Activated CD4-positive, alpha-beta T cell treated with anti-CD3 and anti-CD28 coated beads, Interleukin-2, amount 50 U/mL, for 24 hours (primary cell): ENCODE measurements at regions not wholly inside any gene's neighbourhood (a gene's known extent, or its start where the extent isn't known, plus 50 kb on each side); places are given as distances from the start of the nearest gene placed in this dataset.
"Not testable (repeated sequence)": the region's sequence is repeated elsewhere in the genome, so short reads cannot be mapped to it uniquely, and the experiment has no call there.

Source experiments
- DNase-seq, 2 donors: peaks; one replicate each; pipeline ENCODE4 v3.0.0-alpha.2; 2020; ENCODE audit warnings: low read depth in 1 of 2, low spot score in 1 of 2

DNA sequence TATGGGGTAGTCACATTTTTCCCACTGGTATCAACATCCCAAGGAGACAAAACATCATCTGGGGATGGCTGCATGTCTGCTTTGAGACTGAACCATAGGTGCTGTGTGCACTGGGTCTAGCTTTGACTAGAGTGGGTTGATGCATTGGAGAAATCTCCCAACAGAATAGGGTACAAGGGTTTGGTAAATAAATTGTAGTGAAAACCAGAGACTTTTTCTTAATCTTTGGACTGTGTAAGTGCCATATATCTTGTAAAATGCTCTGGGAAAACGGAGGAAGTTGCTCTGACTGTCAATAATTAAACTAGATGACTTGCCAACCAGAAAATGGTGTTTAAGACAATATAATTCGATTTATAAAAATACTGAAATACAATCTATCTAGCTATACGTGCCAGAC, 1064.0 kb upstream of the SLIT2 start:
- DNase-seq = no peak

DNA sequence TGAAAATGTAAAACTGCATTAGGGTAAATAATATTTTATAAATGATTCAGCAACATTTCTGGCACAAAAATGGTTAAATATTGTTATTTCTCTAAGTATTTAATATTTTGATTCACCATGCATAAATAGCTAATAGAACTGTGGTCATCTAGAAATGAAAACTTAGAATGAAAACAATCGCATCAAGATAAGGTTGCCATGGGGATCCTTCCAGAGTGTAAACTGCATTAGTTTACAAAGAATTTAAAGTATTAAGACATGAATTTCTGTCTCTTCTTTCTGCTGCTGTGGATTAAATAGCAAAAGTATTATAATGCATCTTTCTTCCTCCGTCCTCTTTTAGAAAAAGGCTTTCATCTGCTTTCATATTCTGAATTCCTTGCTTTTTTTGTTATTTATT, 1064.6 kb upstream of the SLIT2 start:
- no peak for DNase-seq

DNA sequence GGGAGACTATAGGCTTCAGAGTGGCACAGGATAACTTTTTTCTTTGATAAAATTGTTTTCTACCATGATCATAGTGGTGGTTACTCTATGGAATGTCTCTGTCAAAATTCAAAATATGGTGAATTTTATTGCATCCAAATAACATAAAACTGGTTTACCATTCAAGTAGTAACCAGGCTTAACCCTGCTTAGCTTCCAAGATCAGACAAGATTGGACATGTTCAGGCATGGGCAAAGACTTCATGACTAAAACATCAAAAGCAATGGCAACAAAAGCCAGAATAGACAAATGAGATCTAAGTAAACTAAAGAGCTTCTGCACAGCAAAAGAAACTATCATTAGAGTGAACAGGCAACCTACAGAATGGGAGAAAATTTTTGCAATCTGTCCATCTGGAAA, 1070.1 kb upstream of the SLIT2 start:
- DNase-seq = not testable (repeated sequence)

DNA sequence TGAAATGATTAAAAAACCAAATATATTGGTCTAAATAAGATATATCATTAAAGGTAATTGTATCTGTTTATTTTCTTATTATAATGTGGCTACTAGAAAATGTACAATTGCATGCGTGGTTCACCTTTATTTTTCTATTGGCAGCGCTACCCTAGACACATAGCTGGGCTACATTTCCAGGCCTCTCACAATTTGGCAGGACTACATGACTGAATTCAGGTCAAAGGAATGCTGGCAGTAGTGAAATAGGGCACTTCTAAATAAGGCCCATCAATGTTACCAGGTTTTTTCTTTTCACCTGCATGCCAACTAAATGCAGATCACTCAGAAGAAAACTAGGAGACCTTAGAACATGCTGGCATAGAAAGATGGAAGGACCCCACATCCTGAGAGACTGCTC, 1072.9 kb upstream of the SLIT2 start:
- DNase-seq = no peak

DNA sequence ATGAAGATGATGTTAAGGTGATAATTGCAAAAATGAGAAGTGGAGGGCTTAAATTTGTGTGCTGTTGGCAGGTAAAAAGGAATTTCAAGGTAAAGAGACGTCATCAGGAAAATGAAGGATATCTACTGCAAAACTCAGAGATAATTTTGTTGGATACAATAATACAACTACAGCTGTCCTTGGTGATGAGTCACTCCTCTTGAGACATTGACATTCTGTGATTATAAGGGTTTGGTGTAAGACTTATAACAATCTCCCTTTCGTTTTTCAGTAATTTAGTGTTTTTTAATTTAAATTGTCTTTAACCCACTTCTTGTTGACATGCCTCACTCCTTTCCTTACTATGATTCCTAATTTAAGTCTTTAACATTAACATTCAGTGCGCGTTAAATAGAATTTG, 1074.1 kb upstream of the SLIT2 start:
- no peak for DNase-seq

DNA sequence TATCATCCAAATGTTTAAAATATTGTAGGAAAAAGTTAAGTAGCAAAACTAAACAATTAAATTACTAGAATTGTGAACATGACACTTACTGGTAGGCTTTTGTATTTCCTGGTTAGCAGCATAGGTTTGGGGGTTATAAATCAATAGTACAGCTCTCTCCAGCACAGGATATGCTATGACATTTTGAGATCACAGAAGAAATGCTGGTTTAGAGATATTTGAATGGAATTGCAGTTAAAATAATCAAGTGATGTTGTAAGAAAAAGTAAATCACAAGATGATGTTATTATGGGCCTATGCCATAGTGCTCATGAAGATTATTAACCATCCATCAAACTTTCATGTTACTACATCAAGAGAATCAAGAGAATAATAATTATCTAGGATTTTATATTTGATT, 1079.9 kb upstream of the SLIT2 start:
- no peak for DNase-seq

DNA sequence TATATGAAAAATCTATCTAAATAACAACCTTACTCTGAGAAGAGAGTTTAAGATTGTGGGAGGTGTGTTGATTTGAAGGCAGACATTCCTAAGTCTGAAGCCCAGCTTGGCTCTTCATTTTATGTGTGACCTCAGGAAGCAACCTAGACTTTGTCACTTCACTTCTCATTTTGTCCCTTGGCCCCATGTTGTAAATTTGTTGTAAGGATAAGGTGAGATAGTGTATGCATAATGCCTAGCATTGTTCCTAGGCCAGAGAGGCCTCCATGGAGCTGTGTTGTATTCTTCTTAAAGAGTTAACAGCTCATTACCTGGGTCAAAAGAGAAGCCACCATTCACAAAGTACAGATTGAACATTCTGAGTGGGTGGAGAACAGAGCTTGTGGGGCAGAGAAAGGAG, 1084.4 kb upstream of the SLIT2 start:
- no peak for DNase-seq

DNA sequence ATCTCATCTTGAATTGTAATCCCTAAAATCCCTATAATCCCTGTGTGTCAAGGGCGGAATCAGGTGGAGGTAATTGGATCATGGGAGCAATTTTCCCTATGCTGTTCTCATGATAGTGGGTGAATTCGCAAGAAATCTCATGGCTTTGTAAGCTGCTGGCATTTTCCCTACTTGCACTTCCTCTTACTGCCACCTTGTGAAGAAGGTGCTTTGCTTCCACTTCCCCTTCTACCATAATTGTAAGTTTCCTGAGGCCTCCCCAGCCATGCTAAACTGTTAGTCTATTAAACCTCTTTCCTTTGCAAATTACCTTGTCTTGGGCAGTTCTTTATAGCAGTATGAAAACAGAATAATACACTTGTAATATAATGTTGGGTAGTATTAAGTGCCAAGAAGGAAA, 1087.4 kb upstream of the SLIT2 start:
- no peak for DNase-seq

DNA sequence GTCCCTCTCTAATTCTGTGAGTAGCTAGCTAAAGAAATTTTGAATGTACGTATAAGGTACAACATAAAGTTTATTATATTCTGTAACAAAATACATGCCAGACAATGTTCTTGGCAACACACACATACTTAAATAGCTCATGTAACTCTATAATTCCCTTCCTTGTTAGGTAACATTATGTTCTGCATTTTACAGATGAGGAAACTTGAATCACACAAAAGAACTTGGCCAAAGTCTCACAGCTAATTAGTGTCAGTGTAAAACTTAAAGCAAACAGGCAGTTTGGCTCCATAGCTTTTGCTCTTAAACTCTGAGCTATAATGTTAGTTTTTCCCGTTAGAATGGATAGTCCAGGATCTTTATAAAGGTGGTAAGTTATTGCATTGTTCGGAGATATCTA, 1091.8 kb upstream of the SLIT2 start:
- DNase-seq = no peak

DNA sequence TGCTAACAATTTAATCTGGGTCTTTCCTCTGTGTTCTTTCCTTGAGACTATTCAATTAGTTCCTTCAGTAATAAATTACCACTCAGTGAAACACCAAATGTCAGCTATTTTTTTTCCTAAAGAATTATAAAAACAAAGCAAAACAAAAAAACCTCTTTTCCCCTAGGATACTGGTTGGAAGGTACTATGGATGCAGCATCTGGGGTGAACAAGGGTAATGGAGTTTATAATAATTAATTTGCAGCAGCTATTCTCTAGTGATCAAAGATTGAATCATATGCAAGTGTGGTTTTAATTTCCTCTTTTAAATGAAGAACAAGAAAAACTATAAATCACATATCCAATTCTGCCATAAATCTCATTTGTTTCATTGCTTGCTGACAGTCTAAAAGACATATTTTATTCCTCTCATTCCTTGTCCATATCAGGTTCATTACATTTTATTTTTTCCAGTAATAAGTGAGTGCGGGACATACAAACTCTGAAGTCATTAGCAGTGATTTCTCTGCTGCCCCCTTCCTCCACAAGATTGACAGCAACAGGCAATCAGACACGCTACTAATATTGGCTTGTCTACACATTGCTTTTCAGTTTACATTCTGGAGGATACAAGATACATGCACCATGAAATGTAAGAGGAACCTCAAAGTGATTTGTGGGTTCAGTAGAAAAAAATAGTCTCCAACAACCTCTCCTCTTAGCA, 1093.4 kb upstream of the SLIT2 start:
- DNase-seq = no peak

DNA sequence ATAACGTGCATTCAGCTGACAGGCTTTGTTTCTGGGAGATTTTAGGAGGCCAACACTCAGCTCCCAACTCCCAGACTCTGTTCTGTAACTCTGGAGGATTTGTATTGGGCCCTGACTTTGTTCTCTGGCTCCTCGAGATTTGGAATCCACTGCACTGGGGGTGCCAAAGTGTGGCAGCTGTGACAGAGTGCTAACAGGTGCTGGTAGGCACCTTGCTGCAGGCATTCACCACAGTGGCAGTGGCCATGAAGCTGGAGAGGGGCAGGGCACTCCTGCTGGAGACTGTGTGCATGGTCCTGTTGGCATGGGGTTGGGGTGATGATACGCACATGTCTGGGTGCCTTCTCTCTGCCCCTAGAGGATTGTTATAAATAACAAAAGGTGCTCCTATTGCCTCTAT, 1094.9 kb upstream of the SLIT2 start:
- DNase-seq = no peak

DNA sequence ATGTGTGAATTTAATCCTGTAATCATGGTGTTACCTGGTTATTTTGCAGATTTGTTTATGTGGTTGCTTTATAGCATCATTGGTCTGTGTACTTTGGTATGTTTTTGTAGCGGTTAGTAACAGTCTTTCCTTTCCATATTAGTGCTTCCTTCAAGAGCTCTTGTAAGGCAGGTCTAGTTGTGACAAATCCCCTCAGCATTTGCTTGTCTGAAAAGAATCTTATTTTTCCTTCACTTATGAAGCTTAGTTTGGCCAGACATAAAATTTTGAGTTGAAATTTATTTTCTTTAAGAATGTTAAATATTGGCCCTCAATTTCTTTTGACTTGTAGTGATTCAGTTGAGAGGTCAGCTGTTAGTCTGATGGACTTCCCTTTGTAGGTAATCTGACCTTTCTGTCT, 1096.1 kb upstream of the SLIT2 start:
- DNase-seq = no peak

DNA sequence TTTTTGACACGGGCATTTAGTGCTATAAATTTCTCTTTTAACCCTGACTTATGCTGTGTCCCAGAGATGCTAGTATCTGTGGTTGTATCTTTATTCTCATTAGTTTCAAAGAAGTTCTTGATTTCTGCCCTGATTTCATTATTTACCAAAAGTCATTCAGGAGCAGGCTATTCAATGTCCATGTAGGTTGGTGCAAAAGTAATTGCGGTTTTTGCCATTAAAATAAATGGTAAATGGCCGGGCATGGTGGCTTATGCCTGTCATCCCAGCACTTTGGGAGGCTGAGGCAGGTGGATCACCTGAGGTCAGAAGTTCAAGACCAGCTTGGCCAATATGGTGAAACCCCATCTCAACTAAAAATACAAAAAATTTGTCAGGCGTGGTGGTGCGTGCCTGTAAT, 1097.4 kb upstream of the SLIT2 start:
- DNase-seq = not testable (repeated sequence)

DNA sequence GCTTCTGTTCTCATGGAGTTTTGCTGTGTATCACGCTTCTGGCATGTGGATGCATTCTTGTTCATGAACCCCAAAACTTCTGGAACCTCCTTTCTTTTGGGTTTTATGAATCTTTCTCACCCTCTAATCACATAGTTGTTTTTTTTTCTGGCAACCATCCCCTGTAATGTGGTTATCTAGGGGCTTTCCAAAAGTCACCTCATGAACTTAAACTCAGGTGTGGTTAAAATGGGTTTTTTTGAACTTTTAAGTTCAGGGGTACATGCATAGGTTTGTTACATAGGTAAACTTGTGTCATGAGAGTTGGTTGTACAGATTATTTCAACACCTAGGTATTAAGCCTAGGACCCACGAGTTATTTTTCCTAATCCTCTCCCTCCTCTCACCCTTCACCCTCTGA, 1099.4 kb upstream of the SLIT2 start:
- no peak for DNase-seq

DNA sequence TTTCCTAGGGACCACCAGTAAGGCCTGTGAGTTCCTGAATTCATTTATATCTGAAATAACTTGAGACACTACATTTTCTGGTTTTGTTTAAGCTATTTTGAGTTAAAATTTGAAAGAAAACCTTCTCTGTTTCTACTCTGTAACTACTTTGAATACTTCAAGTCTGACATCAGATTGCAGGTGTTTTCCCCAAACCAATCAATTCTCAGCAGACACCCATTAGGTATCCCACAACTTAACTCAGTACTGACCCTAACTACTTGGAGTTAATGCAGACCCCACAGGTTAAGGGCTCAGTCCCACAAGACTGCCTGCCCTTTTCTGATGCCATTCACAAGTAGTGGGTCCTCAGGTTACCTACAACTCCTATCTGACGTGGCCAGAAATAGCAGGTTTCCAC, 1100.0 kb upstream of the SLIT2 start:
- no peak for DNase-seq

DNA sequence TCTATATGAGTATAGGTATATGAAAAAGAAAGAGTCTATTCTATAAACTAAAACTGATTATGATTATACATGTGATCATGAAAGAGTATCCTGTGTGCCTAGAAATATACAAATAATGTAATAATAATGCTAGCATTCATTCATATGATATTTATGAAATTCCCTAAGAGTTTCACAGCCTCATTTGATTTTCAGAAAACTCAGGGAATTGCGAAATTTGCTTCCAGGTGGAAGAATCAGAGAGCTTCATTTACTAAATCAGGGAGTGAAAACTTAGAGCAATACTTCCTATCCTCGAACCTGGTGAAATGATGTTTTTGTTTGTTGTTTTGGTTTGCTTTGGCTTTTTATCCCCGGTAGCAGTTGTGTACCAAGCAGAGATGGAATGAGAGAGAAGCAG, 1105.7 kb upstream of the SLIT2 start:
- DNase-seq = no peak

DNA sequence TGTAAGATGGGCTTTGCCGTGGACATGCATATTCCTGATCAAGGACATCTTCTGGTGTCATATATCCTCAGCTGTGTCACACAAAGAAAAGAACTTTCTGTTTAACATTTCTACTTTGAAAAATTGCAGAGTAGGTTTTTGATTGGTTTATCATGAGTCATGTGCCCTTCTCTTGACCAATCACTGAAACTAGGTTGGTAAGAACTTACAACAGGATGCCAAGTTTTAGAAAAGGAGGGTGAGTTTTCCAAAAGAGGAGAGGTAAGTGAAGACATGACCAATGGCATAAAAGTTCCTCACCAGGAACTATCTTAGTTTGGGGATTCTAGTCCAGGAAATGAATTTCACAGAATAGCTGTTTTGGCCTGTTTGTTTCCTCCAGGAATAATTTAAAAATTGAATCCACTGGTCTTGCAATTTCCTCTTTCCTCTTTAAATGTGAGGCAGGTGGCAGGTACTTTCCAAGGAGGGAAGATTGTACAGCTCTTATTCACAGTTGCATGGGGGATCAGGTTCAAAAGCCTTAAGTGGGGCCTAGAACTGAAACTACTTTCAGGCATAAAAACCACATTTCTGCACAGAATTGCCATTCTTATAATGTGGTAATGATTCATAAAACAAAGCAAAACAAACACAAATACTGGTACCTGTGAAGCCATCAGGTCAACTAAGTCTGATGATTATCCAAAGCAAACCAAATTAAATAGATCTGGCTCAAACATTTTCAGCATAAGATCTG, 1114.5 kb upstream of the LCORL start:
- no peak for DNase-seq

DNA sequence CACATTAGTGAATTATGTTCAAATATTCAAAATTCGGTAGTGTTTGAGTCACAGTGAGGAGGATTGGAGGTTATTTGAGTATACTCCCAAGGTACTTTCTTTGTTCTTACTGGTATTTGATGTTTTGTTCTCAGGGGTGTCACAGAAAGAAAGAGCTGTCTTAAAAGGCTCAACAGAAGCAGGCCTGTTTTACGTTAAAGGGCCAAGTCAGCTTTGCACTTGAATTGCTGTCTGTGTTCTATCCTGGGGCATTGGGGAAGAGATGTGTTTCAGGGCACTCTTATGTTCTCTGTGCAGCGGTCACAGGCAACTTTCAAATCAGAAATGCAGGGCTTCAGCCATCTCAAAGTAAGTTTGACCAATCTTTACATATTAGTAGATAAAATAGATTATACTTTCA, 1113.1 kb upstream of the LCORL start:
- no peak for DNase-seq

DNA sequence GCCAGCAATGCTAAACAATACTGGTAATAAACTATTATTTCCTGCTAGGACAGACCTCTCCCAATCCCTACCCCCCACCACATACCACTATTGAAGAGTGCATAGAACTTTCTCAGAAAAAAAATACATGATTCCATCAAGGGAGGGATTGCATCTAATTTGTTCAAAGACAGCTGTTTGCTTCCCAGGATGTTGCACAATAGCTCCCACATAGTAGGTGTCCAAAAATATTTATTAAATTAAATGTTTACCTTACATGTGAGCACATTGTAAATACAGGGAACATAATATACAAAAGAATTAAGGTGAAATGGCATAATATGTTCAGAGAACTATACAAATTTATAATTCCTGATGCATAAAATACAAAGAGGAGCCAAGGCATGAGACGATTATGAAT, 1111.8 kb upstream of the LCORL start:
- DNase-seq = no peak

DNA sequence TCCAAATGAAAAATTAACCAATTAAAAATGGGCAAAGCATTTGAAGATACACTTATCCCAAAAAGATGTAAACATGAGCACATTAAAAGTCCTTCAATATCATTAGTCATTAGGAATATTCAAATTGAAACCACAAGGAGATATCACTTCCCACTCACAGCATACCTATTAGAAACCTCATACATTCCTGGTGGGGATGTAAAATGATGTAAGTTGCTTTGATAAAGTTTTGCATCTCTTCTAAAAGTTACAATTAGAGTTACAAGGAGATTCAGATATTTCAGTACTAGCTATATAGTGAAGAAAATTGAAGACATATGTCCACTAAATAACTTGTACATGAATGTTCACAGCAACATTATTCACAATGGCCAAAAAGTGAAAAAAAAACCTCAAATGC, 1109.3 kb upstream of the LCORL start:
- DNase-seq = no peak

DNA sequence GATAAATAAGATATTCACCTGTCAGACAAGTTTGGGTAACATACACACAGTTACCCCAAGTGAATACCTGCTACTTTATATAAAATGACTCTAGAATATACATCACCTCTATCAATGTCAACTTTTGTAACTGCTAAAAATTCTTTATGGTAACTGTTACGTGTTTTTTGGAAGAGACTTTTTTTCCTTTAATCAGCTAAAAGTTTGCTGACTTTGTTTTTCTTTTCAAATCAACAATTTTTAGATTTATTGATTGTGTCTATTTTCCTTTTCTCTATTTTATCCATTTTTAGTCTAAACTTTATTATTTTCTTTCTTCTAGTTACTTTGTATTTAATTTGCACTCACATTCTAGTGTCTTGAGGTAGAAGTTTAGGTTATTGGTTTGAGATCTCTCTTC, 1106.6 kb upstream of the LCORL start:
- DNase-seq = no peak

DNA sequence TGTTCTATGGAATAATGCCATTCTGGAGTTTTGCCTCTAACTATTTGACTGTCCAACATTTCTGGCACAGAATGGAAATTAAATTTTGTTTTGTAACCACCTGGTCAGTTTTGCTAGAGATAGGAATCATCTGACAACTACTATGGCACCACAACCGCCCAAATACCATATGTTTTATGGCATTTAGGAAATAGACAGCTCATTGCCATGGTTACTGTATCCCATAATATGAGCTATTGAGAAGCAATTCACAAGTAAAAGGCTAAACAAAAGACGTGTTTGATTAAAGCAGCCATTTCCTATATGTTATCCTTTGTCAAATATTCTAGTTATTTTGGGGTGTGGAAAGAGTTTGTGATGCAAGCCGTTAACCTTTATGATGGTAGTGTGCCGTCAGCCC, 1105.3 kb upstream of the LCORL start:
- no peak for DNase-seq

DNA sequence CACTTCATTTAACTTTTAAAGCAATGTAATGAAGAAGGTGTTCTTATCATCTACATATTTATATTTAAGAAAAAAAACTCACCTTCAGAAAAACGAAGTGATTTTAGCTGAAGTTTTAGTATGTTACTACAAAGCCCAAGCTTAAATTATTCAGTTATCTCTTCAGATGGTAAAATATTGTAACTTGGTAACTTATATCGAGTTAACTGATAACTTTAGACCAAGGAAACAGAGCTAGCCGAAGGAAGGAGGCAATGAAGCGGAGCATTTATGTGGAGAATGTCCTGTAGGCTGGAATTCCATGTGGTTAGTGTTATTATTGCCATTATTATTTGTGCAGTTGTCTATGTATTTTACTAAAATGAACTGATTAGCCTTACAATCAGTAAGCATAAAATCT, 1102.1 kb upstream of the LCORL start:
- DNase-seq = no peak
